Naive thymus-derived CD4-positive, alpha-beta T cell (primary cell): ENCODE measurements at regions not wholly inside any gene's neighbourhood (a gene's known extent, or its start where the extent isn't known, plus 50 kb on each side); places are given as distances from the start of the nearest gene placed in this dataset.

Experiments
- ATAC-seq: fragments of 150-1000 bp; cut with Tn5 transposase; 2 replicates; pipeline ENCODE4 v1.10.0; 2021; ENCODE audit warnings: mild to moderate bottlenecking, moderate library complexity
- CTCF ChIA-PET: fragments of 350-600 bp; sonication (Branson Sonifier 250); formaldehyde crosslinking; loops from one replicate; lab custom pipeline; 2021; ENCODE audit warnings: antibody characterized with exemption; lab: Charles Lee
- POLR2A ChIA-PET: fragments of 350-600 bp; sonication (Branson Sonifier 250); formaldehyde crosslinking; loops from one replicate; lab custom pipeline; 2021; ENCODE audit warnings: antibody characterized with exemption, inconsistent platforms; lab: Charles Lee
- DNase-seq, 9 donors: peaks; one replicate each; pipeline versions ENCODE4 v3.0.0 to v3.0.0-alpha.2; 2020 to 2022; ENCODE audit warnings: mixed read lengths in 1 of 9
- H3K27ac ChIP-seq: one replicate; pipeline ENCODE4 v1.7.0; 2013; ENCODE audit warnings: mild to moderate bottlenecking, low read depth, low read length, moderate library complexity
- H3K27me3 ChIP-seq, 2 donors: one replicate each; pipeline ENCODE4 v1.7.0; 2013; ENCODE audit warnings: low read length in 2 of 2, mild to moderate bottlenecking in 2 of 2, moderate library complexity in 2 of 2; ENCODE audit not compliant: control insufficient read depth in 2 of 2, insufficient read depth in 2 of 2
- H3K36me3 ChIP-seq, 3 experiments: 1 replicate in 2 of 3; 2 replicates in 1 of 3; pipeline ENCODE4 v1.7.0; 2013; ENCODE audit warnings: low read length in 3 of 3, mild to moderate bottlenecking in 3 of 3, moderate library complexity in 1 of 3; ENCODE audit not compliant: insufficient read depth in 3 of 3, control insufficient read depth in 2 of 3
- H3K4me1 ChIP-seq, 2 donors: one replicate each; pipeline ENCODE4 v1.7.0; 2013; ENCODE audit warnings: low read length in 2 of 2, mild to moderate bottlenecking in 2 of 2, moderate library complexity in 1 of 2; ENCODE audit not compliant: control insufficient read depth in 2 of 2, insufficient read depth in 2 of 2
- H3K4me3 ChIP-seq: 2 replicates; pipeline ENCODE4 v1.7.0; 2013; ENCODE audit warnings: mild to moderate bottlenecking, low read length
- H3K9me3 ChIP-seq, 3 experiments: 1 replicate in 2 of 3; 2 replicates in 1 of 3; pipeline ENCODE4 v1.7.0; 2013; ENCODE audit warnings: low read length in 3 of 3; ENCODE audit not compliant: control insufficient read depth in 2 of 3
- H3K27ac Mint-ChIP-seq, 9 donors: one replicate each; pipeline ENCODE4 v1.8.0; 2020 to 2022; ENCODE audit warnings: mixed read lengths in 9 of 9, mild to moderate bottlenecking in 8 of 9, moderate library complexity in 5 of 9, inconsistent platforms in 2 of 9
- H3K27me3 Mint-ChIP-seq, 5 donors: one replicate each; pipeline ENCODE4 v1.8.0; 2021 to 2022; ENCODE audit warnings: mixed read lengths in 5 of 5, mild to moderate bottlenecking in 1 of 5
- H3K36me3 Mint-ChIP-seq, 5 donors: one replicate each; pipeline ENCODE4 v1.8.0; 2020 to 2022; ENCODE audit warnings: mixed read lengths in 5 of 5, mild to moderate bottlenecking in 3 of 5, inconsistent platforms in 1 of 5
- H3K4me1 Mint-ChIP-seq, 7 donors: one replicate each; pipeline ENCODE4 v1.8.0; 2020 to 2022; ENCODE audit warnings: mixed read lengths in 7 of 7, mild to moderate bottlenecking in 3 of 7, inconsistent platforms in 1 of 7
- H3K4me3 Mint-ChIP-seq, 10 donors: one replicate each; pipeline ENCODE4 v1.8.0; 2020 to 2022; ENCODE audit warnings: mild to moderate bottlenecking in 10 of 10, mixed read lengths in 10 of 10, moderate library complexity in 6 of 10, inconsistent platforms in 2 of 10
- H3K9me3 Mint-ChIP-seq, 11 donors: one replicate each; pipeline ENCODE4 v1.8.0; 2020 to 2022; ENCODE audit warnings: mixed read lengths in 11 of 11, mild to moderate bottlenecking in 4 of 11, inconsistent platforms in 1 of 11, moderate library complexity in 1 of 11
- intact Hi-C, 2 donors: fragments of 100-400 bp; cut with micrococcal nuclease; formaldehyde crosslinking; loops; one replicate each; pipeline ENCODE4 v1.15.1; 2023

DNA sequence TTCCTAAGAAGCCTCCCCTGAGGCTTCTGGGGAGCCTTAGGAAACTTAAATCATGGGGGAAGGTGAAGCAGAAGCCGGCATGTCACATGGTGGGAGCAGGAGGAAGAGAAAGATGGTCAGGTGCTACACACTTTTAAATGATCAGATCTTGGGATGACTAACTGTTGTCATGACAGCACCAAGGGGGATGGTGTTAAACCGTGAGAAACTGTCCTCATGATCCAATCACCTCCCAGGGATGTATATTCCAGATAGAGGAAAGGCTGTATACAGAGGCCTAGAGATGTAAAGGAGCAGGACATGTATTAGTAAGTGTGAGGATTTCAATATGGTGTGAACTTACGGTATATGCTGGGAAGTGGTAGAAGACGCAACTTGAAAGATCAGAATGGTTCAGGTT is 121.1 kb downstream of the CAND1 start:
- no peak overlapping the region for H3K27ac ChIP-seq
- no peaks in the 10 kb centered on the region for H3K27me3 ChIP-seq
- no peak overlapping the region for H3K4me3 Mint-ChIP-seq
- H3K4me3 ChIP-seq, result no peak overlapping the region
- H3K27ac Mint-ChIP-seq, result no peak overlapping the region
- ChIA-PET CTCF (no interaction called here), POLR2A (no interaction called here)
- DNase-seq (no peak), ATAC-seq (no peak)
- intact Hi-C loops, result no loop called here
- H3K36me3 Mint-ChIP-seq, result no peaks in the 10 kb centered on the region
- H3K36me3 ChIP-seq, result no peaks in the 10 kb centered on the region
- H3K9me3 ChIP-seq, result no peaks in the 10 kb centered on the region
- H3K9me3 Mint-ChIP-seq, result peaks cover 0 to 6% (median 0%) of the 10 kb centered on the region in 11 donors
- no peaks in the 10 kb centered on the region for H3K4me1 ChIP-seq
- peaks cover 0 to 9% (median 0%) of the 10 kb centered on the region in 7 donors for H3K4me1 Mint-ChIP-seq
- peaks cover 0 to 4% (median 0%) of the 10 kb centered on the region in 5 donors for H3K27me3 Mint-ChIP-seq

DNA sequence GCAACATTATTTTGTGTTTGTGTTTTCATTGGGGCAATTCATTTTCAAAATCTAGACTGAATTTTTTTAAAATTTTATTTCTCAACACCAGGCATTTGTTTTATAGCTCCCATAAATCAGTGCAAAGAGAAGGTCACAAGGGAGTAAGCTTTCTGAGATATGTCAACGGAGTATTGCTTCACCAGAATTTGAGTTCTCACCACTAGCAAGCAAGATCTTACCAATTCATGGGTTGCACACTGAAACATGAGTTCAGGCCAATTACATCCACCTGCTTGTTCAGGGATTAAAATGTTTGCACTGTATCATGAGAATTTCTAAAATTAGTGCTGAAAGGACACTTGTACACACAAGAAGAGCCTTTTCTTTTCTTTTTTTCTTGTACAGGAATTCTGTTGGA is 121.9 kb downstream of the CAND1 start:
- Histone ChIP-seq H3K4me1 (no peaks in the 10 kb centered on the region), H3K27ac (no peak overlapping the region), H3K27me3 (no peaks in the 10 kb centered on the region), H3K9me3 (no peaks in the 10 kb centered on the region), H3K4me3 (no peak overlapping the region), H3K36me3 (no peaks in the 10 kb centered on the region)
- Mint-ChIP-seq H3K4me1 (peaks cover 0 to 9% (median 0%) of the 10 kb centered on the region in 7 donors), H3K27me3 (peaks cover 0 to 4% (median 0%) of the 10 kb centered on the region in 5 donors), H3K36me3 (no peaks in the 10 kb centered on the region), H3K27ac (no peak overlapping the region), H3K4me3 (no peak overlapping the region), H3K9me3 (peaks cover 0 to 6% (median 0%) of the 10 kb centered on the region in 11 donors)
- DNase-seq, result no peak
- intact Hi-C loops, result no loop called here
- CTCF ChIA-PET, result no interaction called here
- ATAC-seq, result no peak
- POLR2A ChIA-PET, result no interaction called here

DNA sequence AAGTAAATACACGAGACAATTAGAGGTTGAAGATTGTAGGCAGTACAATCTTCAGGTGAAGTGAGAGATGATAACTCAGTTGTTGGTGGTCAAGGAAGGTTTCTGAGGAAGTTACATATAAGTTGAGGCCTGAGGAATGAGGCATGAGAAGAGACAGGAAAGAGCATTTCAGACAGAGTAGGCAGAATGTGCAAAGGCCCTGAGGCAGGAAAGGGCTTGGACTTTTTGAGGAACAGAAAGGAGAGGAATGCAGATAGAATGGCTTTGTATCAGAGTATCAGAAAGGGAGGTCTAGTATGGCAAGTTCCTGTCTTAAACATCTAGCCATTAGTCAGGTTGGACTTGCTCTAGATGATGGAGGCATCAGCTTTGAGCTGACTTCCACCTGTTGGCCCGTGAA is 122.5 kb downstream of the CAND1 start:
- Histone ChIP-seq H3K4me3 (no peak overlapping the region), H3K27ac (no peak overlapping the region), H3K27me3 (no peaks in the 10 kb centered on the region), H3K4me1 (no peaks in the 10 kb centered on the region), H3K9me3 (no peaks in the 10 kb centered on the region), H3K36me3 (no peaks in the 10 kb centered on the region)
- POLR2A ChIA-PET, result no interaction called here
- H3K4me3 Mint-ChIP-seq, result no peak overlapping the region
- peaks cover 0 to 4% (median under 1%) of the 10 kb centered on the region in 5 donors for H3K27me3 Mint-ChIP-seq
- no peak for ATAC-seq
- H3K4me1 Mint-ChIP-seq, result peaks cover 0 to 9% (median 0%) of the 10 kb centered on the region in 7 donors
- H3K9me3 Mint-ChIP-seq, result peaks cover 0 to 6% (median 0%) of the 10 kb centered on the region in 11 donors
- CTCF ChIA-PET, result no interaction called here
- no peaks in the 10 kb centered on the region for H3K36me3 Mint-ChIP-seq
- intact Hi-C loops, result no loop called here
- no peak overlapping the region for H3K27ac Mint-ChIP-seq
- no peak for DNase-seq

DNA sequence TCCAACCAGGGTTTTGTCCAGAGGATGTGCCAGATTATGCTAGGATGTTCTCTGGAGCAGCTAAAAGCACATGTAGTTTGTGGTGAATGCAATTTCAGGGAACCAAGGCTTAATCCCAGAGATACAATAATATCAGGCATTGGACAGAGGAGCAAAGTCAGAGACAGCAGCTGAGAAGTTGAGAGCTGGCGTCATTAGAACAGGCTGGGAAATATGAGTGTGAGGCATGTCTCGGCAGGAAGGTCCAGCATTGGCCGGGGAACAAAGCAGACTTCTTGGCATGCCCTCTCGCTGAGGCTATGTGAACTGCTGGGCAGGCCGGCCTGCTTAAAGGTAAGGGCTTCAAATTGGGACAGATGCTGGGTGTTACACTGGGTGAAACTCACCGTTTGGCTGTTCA is 125.4 kb downstream of the CAND1 start:
- intact Hi-C loops, result no loop called here
- Mint-ChIP-seq H3K27me3 (peaks cover 0 to 5% (median 3%) of the 10 kb centered on the region in 5 donors), H3K27ac (no peak overlapping the region), H3K36me3 (no peaks in the 10 kb centered on the region), H3K4me1 (no peaks in the 10 kb centered on the region), H3K9me3 (peaks cover 0 to 6% (median 0%) of the 10 kb centered on the region in 11 donors), H3K4me3 (no peak overlapping the region)
- POLR2A ChIA-PET, result no interaction called here
- H3K27ac ChIP-seq, result no peak overlapping the region
- CTCF ChIA-PET, result no interaction called here
- no peaks in the 10 kb centered on the region for H3K9me3 ChIP-seq
- DNase-seq (no peak), ATAC-seq (no peak)
- H3K4me1 ChIP-seq, result no peaks in the 10 kb centered on the region
- no peaks in the 10 kb centered on the region for H3K27me3 ChIP-seq
- H3K4me3 ChIP-seq, result no peak overlapping the region
- no peaks in the 10 kb centered on the region for H3K36me3 ChIP-seq

DNA sequence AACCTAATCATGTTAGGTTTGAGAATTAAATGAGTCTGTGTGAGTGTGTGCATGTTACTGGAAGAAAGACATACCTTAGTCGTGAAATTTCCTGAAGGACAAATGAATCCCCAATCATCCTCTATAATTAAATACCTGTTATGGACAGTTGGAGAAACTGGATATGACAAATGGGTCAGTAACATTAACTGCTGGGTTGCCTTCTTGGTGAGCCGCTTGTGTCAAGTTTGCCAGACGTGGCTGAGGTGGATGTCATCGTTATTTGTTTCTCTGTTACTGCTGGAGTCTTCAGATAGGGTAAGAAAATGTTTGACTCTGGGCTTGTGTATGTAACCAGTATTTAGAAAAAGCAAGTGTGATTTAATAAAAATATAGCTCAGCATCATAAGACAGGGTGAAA is 131.6 kb downstream of the CAND1 start:
- H3K36me3 ChIP-seq, result no peaks in the 10 kb centered on the region
- ATAC-seq, result no peak
- Mint-ChIP-seq H3K36me3 (peaks cover 0 to 8% (median 0%) of the 10 kb centered on the region in 5 donors), H3K4me1 (no peaks in the 10 kb centered on the region), H3K4me3 (no peak overlapping the region), H3K27ac (no peak overlapping the region), H3K9me3 (peaks cover 0 to 9% (median 4%) of the 10 kb centered on the region in 11 donors), H3K27me3 (peaks cover 0 to 5% (median 0%) of the 10 kb centered on the region in 5 donors)
- no peaks in the 10 kb centered on the region for H3K9me3 ChIP-seq
- no peak for DNase-seq
- ChIA-PET CTCF (no interaction called here), POLR2A (no interaction called here)
- no peaks in the 10 kb centered on the region for H3K27me3 ChIP-seq
- no peaks in the 10 kb centered on the region for H3K4me1 ChIP-seq
- H3K4me3 ChIP-seq, result no peak overlapping the region
- no peak overlapping the region for H3K27ac ChIP-seq
- intact Hi-C loops, result no loop called here

DNA sequence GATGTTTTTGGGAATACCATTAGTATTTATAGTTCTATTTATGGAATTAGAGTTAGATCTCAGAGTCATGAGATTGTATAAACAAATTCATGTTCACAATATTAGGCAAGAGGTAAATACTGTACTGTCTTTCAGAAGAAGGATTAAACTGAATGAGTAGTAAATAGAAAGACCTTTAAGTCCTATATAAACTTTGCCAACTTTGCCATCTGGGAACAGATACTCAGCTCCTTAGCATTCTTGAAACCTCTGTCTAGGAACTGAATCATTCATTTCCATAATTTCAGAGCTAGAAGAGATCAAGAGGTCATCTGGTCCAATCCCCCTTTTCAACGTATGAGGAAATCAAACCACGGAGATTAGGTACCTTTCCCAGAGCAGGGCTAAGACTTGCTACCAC is 141.1 kb downstream of the CAND1 start:
- no peaks in the 10 kb centered on the region for H3K27me3 ChIP-seq
- ATAC-seq (no peak), DNase-seq (no peak)
- H3K4me3 ChIP-seq, result no peak overlapping the region
- Mint-ChIP-seq H3K27ac (no peak overlapping the region), H3K9me3 (peaks cover 4 to 34% (median 19%) of the 10 kb centered on the region in 11 donors), H3K36me3 (peaks cover 1 to 19% (median 9%) of the 10 kb centered on the region in 5 donors), H3K4me3 (no peak overlapping the region), H3K4me1 (no peaks in the 10 kb centered on the region), H3K27me3 (peaks cover 0 to 3% (median 0%) of the 10 kb centered on the region in 5 donors)
- no peak overlapping the region for H3K27ac ChIP-seq
- intact Hi-C loops, result no loop called here
- no peaks in the 10 kb centered on the region for H3K36me3 ChIP-seq
- no peaks in the 10 kb centered on the region for H3K4me1 ChIP-seq
- H3K9me3 ChIP-seq, result no peaks in the 10 kb centered on the region
- ChIA-PET CTCF (interaction anchor here (0.7 to 1.1 kb wide), 2 partner anchors 54 to 701 kb away, joined by 3 to 4 read pairs; no protein-coding TSS in a partner anchor), POLR2A (interaction anchor here (0.7 kb wide), 1 partner anchor 19 kb away, joined by 3 read pairs; no protein-coding TSS in a partner anchor)

DNA sequence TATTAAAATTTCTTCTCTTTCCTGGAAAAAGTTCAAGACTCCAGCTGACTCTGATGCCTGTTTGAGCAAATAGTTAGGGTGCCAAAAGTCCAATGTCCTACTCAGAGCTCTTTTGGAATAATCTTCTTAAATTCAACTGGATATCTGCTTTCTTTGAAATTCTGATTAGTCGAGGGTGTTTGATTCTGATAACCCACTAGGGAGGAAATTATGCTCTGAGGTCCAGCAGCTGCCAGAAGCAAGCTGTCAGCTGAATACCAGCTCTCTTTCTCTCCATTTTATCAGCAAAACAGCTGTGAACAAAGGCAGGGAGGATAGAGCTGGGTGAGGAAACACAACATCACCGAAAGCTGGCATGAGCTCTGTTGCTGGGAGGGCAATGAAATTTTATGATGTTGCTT is 141.5 kb downstream of the CAND1 start:
- ChIA-PET POLR2A (no interaction called here), CTCF (interaction anchor here (0.7 to 1.1 kb wide), 2 partner anchors 55 to 701 kb away, joined by 3 to 4 read pairs; no protein-coding TSS in a partner anchor)
- ATAC-seq, result no peak
- H3K4me1 Mint-ChIP-seq, result no peaks in the 10 kb centered on the region
- no peak for DNase-seq
- H3K4me3 ChIP-seq, result no peak overlapping the region
- intact Hi-C loops, result no loop called here
- no peak overlapping the region for H3K4me3 Mint-ChIP-seq
- peaks cover 4 to 30% (median 17%) of the 10 kb centered on the region in 11 donors for H3K9me3 Mint-ChIP-seq
- no peaks in the 10 kb centered on the region for H3K4me1 ChIP-seq
- no peaks in the 10 kb centered on the region for H3K9me3 ChIP-seq
- no peaks in the 10 kb centered on the region for H3K36me3 ChIP-seq
- no peaks in the 10 kb centered on the region for H3K27me3 ChIP-seq
- H3K27me3 Mint-ChIP-seq, result peaks cover 0 to 3% (median 0%) of the 10 kb centered on the region in 5 donors
- H3K27ac ChIP-seq, result no peak overlapping the region
- peaks cover 1 to 16% (median 9%) of the 10 kb centered on the region in 5 donors for H3K36me3 Mint-ChIP-seq
- H3K27ac Mint-ChIP-seq, result no peak overlapping the region
